Ureter (tissue), 1 donor: ENCODE measurements at regions not wholly inside any gene's neighbourhood (a gene's known extent, or its start where the extent isn't known, plus 50 kb on each side); places are given as distances from the start of the nearest gene placed in this dataset.
"Not testable (repeated sequence)": the region's sequence is repeated elsewhere in the genome, so short reads cannot be mapped to it uniquely, and the experiment has no call there.

Source experiments
- DNase-seq: peaks from one replicate; pipeline ENCODE4 v3.0.0-alpha.2; 2020; ENCODE audit warnings: low spot score
- donor health status: DM: yes; HTN: yes; CAD: no.

DNA sequence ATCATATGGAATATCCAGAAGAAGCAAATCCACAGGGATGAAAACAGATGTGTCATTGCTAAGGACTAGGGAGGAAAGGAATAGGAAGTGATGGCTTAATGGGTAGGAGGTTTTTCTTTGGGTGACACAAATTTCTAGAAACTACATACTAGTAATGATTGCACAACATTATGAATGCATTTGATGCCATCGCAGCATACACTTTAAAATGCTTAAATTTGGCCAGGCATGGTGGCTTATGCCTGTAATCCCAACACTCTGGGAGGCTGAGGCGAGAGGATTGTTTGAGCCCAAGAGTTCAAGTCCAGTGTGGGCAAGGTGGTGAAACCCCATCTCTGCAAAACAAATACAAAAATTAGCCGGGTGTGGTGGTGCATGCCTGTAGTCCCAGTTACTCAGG, 1370.8 kb downstream of the AACS start:
- DNase-seq, result no peak

DNA sequence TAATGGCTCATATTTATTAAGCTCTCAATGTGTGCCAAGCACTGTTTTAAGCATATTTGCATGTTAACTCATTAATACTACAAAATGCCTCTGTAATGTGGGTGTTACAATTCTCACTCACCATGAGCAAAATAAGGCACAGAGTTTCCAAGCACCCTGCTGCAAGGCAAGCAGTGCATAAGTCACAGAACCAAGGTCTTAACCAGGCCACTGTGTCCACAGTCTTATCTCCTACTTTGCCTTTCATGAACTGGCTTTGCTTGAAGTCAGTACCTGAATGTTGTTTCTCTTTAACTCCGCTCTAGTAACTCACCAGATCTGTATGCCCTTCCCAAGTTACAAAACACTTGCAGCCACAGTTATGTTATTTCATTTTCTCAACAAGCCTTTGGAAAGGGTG, 1372.7 kb downstream of the AACS start:
- no peak for DNase-seq

DNA sequence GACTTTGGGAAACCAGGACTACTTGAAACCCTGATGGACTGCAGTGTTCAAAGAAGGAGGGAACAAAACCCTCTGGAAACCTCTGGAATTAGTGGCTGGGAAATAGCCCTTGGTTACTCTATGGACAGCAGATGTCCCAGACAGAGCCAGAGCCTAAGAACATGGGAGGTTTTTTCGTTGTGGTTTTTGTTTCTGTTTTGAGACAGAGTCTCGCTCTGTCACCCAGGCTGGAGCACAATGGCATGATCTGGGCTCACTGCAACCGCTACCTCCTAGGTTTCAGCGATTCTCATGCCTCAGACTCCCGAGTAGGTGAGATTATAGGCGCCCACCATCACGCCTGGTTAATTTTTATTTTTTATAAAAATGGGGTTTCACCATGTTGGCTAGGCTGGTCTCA, 1378.7 kb downstream of the AACS start:
- DNase-seq, result no peak

DNA sequence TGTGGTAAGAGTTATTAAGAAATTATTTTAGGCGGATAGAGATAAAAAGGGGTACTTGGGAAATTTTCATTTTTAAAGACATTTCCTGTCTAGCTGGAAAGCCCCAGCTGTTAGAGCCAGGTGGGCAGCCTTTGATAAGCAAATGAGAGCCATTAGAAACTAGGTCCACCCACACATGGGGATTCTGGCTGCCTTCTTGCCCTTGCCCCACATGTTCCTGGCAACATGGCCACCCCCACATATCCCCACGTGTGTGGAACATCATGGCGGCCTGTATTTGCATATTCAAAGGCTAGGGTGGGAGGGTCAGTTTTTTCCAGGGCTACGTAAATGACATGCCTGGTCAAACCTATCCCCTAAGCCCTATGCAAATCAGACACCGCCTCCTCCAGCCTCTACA, 1382.1 kb downstream of the AACS start:
- DNase-seq, result no peak

DNA sequence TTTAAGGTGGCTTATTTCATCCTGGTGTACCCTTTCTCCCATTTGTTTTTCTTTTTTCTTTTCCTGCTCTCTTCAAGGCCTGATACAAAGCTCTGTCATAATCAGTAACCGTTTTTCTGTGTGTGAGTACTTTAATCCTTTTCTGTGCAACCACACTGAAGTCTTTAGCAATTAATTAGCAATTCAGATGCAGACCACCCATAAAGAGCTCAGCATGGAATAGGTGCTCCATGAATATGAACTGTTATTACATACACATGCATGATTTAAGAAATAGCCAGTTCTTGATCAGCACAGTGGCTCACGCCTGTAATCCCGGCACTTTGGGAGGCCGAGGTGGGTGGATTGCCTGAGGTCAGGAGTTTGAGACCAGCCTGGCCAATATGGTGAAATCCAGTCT, 1386.6 kb downstream of the AACS start:
- DNase-seq, result no peak

DNA sequence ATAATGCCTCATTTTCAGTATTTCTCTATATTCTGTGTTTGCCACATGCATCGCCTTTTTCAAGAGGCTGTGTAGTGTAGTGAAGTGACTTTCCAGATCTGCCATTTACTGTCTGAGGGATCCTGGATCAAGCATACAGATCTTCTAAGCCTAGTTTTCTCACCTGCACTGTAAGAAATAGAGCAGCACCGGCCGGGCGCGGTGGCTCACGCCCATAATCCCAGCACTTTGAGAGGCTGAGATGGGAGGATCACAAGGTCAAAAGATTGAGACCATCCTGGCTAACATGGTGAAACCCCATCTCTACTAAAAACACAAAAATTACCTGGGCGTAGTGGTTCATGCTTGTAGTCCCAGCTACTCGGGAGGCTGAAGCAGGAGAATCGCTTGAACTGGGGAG, 1387.5 kb downstream of the AACS start:
- not testable (repeated sequence) for DNase-seq

DNA sequence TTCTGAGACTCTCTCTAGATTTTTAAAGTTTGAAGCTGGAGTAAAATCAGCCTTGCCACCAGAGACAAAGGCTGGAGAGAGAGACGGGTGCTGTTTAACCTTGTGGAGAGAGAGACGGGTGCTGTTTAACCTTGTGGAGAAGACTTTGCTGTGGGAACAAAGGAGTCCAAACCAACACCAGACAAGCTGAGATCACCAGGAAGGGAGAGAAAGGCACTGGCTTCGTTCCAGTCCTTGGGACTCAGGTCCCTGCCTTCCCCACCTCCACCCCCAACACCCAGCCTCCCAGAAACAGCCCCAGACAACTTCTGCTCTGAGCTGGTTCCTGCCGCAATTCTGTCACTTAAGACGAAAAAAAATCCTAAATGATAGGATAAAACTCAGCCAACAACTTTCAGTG, 1389.3 kb downstream of the AACS start:
- no peak for DNase-seq

DNA sequence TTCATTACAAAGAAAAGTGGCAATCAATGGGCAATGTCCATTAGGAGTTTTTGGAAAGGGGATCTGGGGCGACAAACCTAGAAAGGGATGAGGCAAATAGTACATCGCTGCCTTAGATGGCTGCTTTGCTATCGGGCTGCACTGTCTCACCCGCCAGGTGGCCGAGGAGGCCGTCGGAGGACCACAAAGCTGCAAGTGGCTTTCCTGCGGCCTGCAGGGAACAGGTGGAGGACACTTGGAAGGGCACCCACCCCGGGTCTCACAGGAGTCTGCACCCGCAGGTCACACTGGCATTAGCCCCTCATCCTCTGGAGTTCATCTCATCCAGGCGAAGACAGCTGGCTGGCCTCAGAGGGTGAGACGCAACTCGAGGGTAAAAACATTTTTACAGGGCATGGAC, 1392.5 kb downstream of the AACS start:
- DNase-seq, result no peak

DNA sequence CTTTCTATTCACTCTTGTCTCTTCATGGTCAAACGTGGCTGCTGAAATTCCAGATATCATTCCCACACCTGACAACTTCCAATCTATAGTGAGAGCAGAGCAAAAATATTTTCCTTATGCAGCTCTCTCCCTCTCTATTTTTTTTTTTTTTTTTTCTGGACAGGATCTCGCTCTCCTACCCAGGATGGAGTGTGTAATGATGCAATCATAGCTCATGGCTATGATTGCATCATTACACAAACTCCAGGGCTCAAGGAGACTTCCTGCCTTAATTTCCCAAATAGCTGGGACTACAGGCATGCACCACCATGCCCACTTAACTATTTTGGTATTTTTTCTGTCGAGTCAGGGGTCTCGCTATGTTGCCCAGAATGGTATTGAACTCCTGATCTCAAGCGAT, 1398.9 kb downstream of the AACS start:
- no peak for DNase-seq

DNA sequence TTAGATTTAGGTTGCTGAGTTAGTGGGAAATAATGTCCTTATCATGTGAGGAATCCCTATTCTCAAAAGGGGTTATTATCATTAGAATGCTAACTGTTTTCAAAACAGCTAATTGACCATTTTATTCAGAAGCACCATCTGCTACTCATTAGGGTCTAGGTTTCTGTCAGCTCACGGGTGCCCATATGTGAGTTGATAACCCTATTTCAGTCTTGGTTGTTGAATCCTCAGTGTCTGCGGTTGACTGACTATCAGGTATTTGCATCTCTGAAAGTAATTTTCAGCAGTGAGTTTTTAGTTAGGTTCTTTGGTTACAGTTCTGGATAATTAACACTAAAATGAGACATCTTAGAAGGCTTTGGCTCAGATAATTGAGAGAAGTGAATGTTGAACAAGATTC, 1404.0 kb downstream of the AACS start:
- no peak for DNase-seq

DNA sequence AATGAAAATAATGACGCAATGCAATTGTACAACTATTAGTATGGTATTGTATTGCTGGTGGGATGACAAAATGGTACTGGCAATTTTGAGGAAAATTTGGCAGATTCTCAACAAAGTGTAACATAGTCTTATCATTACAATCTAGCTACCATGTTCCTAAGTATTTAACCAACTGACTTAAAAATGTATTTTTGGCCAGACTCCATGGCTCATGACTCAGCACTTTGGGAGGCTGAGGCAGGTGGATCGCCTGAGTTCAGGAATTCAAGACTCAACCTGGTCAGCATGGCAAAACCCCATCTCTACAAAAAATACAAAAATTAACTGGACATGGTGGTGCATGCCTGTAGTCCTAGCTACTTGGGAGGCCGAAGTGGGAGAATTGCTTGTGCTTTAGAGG, 1409.5 kb downstream of the AACS start:
- no peak for DNase-seq

DNA sequence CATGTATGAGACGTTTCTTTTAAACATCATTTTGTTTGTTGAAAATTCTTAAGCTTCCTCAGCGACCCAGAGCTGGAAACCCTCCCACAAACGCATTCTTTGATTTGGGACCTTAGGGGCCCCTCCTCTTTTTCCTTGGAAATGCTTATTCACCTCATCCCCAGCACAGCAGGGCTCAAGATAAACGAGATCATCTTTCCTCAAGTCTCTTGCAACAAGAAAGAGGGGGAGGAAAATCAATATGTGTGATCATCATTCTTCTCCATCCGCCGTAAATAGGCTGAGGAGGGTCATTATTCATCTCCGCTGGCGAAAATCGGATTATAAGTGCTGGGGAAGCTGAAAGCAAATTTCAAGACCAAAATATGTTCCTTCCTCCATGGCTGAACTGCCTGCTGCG, 1415.2 kb downstream of the AACS start:
- DNase-seq, result no peak

DNA sequence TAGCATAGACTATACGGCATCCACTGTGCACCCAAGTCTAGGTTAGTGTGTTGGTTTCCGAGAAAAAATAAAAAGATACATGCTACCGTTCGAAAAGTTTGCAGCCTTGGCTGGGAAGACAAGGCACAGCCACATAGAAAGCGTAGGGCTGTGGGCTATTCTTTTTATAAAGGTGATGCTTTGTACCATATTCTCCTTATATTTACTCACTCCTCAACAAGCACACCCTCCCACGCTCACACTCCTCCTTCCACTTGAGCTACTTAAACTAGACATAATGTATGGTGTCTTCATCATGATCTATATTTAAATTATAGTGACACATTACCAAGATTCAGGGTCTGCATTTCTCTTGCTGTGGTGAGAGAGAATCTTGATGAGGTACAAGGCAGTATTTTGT, 1416.5 kb downstream of the AACS start:
- no peak for DNase-seq

DNA sequence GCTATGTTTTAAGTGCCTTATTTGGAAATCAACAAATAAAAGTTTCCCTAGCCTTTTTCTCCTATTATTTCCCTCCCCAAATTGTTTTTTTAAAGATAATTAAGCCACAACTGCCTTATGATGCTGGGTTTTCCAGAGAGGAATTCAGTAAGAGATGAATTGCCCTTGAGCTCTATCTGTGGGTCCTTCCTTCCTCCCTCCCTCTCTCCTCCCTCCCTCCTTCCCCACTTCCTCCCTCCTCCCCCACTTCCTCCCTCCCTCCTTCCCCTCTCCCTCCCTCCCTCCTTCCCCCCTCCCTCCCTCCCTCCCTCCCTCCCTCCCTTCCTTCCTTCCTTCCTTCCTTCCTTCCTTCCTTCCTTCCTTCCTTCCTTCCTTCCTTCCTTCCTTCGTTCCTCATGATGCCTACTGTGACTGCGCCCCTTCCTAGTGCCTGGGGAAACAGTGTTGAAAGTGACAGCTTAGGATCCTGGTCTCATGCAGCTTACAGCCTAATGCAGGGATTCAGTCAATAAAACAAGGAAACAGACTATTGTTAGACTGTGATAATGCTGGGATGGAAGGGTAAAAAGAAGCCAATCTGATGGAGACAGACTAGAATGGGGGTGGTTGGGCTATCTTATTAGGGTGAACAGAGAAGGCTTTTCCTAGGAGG, 1417.1 kb downstream of the AACS start:
- no peak for DNase-seq

DNA sequence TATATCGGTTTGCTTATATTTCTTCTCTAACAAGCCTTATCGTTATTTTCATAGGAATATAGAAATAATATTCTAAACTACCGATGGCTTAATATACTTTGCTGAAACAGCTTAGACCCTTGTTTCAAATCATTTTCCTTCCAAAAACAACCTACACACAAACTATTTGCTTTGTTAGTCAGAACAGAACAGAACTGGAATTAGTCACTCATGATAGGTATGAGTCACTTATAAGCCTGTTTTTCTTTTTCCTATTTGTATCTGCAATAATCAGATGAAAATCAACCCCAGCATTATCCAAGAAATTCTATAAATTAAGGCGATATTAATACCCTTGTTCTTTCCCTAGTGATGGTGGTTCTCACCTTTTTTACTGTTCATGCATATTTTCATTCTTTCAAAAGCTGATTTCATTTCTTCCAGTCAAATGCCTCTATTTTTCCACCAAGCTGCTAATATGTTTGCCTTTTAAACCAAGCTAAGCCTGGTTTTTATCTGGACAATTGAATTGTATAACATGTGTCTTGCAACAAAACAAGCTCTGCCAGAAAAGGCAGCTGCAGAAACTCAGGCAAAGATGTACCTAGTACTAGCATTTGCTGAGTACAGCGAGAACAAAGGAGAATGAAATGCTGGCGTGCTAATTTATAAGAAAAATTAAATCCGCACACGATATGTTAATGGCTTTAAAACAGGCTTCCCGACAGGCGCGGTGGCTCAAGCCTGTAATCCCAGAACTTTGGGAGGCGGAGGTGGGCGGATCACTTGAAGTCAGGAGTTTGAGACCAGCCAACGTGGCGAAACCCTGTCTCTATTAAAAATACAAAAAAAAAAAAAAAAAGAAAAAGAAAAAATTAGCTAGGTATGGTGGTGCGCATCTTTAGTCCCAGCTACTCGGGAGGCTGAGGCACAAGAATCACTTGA, 1418.2 kb downstream of the AACS start:
- DNase-seq, result no peak

DNA sequence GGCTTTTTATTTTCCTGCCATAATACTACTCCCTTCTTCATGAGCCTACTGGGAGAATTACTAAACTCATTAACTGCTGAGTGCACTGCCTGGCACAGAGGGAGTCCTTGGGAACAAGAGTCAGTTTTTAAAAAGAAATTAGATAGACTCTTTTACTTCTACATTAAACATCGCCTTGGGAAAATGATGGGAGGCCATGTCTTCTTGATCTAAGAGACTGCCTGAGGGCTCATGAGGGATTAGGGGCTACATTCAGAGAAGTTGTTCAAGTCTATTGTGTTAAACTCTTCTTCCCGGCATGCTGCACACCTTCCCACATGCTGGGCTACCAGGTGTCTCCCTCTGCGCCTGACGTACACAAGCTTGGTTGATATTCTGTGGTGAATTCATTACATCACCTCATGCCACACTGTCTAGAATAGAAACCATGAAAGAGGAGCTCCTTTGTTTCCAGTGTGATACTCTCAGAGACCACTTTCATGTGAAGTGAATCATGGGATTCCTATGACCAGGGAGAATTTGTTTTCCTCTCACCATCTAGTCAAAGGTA, 1422.3 kb downstream of the AACS start:
- no peak for DNase-seq

DNA sequence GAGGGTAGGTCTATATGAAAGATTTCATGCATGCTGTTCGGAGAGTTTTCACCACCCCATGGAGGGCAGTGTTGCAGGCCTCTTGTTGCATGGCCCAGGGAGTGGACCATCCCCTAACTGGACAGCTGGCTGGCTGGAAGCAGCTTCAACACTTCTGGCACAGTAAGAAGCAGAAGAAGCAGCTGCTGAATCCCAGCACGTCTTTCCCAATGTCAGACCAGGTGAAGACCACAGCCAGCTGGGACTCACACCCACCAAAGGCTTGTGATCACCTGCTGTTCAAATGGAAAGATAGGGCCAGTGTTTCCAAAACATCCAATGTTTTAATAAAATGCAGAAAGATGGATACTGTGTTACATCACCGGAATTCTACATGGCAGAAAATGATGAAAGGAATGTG, 1423.6 kb downstream of the AACS start:
- DNase-seq, result no peak

DNA sequence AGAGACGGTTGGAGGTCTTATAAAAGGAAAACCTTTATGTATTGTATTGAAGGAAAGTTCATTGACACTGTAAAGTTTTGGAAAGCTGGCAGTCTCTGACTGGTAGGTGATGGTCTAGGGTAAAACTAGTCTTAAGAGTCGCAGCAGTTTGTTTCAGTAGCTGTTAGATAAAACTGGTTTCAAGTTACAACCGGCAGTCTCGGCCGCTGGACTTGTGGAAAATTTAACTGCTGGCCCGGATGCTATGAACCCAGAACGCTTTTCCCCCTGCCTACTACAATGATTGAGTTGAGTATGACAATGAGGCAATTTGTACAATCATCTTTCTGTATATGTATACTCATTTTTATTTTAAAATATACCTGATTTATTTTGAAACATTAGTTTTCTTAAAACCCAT, 1426.9 kb downstream of the AACS start:
- no peak for DNase-seq

DNA sequence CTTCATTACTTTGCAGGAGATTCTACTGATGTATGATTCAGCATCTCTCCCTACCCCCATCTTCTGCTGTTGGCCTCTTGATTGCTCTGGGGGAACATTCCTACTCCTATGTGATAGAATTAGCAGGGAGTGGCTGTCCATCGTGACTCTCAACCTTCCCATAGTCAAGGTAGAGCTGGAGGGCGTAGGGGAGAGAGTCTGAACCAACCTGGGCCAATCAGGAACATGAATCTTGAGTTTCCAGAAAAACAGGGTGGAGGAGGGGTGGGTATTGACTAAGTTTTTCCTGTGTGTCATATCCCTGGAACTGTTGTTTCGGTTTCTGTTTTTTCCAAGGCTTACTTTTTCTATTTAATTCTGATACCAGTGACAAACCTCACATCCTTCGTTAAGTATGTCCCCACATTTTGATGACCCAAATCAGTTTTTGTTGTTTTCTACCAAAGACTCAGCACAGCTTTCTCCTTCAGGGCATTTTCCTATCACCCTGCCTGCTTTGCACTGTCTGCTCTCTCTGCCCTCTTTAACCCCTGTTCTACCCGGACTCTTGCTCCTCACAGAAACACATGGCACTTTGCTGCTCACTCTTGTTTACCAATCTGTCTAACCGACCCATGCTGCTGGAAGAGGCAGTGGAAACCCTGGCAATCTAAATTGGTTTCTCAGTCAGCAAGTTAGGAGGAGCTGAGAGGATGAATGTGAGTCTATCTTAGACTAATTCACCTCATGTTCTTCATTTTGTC, 1428.3 kb downstream of the AACS start:
- no peak for DNase-seq

DNA sequence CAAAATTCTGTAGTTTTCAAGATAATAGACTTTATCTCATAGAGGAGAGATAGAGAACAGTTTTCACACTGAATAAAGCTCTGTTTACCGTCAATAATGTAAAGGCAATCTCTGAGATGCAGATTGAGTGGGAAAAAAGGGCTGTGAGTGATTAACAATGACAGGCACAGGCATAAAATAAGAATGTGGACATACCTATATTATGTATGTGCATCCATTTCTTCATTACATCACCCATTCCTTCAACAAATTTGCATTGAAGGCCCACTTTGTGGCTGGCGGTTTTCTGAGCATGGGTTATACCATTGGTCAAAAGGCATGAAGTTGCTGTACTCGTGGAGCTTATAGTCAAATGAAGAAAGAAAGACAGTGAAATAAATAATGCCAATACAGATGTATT, 1431.0 kb downstream of the AACS start:
- no peak for DNase-seq

DNA sequence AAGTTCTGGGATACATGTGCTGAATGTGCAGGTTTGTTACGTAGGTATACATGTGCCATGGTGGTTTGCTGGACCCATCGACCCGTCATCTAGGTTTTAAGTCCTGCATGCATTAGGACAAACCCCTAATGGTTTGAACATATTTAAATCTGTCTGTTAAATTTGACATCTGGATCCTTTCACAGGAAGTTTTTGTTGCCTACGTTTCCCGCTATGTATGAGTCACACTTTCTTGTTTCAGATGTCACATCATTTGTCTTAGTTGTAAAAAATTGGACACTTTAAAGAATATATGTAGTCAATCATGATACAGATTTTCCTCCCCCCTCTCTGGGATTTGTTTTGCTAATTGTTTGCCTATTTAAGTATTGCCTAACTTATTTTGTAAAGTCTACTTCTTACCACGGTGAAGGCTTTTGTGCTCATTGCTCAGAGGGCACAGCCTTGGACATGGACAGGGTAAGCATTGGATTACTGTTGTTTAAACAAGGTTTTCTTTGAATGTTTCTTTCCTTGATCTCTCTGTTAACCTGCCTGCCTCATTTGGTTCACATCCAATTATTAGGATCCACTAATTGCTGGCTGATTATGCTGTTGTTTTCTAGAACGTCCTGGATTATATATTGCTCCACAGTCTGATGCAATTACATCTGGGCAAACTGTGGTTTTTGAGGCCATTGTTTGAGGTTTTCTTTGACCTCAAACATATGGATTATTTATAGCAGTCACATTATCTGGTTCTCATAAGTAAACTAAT, 1441.4 kb downstream of the AACS start:
- no peak for DNase-seq

DNA sequence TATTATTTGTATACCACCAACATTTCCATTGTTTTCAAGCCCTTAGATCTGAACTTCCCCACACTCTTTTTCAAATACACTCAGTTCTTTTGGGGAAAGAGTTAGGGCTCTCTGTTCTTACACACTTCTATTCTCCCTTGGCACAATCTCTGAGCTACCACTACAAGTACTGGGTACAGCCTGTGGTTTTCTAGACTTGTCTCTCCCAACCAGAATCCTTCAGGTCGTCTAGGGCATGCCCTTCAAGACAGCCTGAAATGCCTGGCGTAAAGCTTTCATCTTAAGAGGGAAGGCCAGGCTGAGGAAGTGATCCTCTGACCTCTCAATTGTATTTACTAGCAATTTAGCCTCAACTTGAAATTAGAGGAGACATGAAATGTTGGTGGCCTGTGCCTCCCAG, 1442.0 kb downstream of the AACS start:
- no peak for DNase-seq
